COLO668 (cell line): ENCODE measurements at regions not wholly inside any gene's neighbourhood (a gene's known extent, or its start where the extent isn't known, plus 50 kb on each side); places are given as distances from the start of the nearest gene placed in this dataset.

ENCODE experiments used
- DNase-seq: peaks from one replicate; lab custom pipeline; 2025; ENCODE audit not compliant: unreplicated experiment; lab: John Stamatoyannopoulos, UW

- no peak for DNase-seq
These were observed 103.5 kb upstream of the NR3C1 start for GRCh38 chr5:143506836-143507552.

- DNase-seq = no peak
These were observed 102.4 kb upstream of the NR3C1 start for GRCh38 chr5:143505934-143506333.

GRCh38 chr5:143505354-143505753, 101.9 kb upstream of the NR3C1 start:
- DNase-seq = no peak

- no peak for DNase-seq
These were observed 98.0 kb upstream of the NR3C1 start for GRCh38 chr5:143501310-143502044.

GRCh38 chr5:143499480-143500114, 96.1 kb upstream of the NR3C1 start:
- DNase-seq = no peak

GRCh38 chr5:143498821-143499220, 95.3 kb upstream of the NR3C1 start:
- no peak for DNase-seq

- DNase-seq = no peak
These were observed 94.3 kb upstream of the NR3C1 start for GRCh38 chr5:143497749-143498148.

- no peak for DNase-seq
These were observed 93.5 kb upstream of the NR3C1 start for GRCh38 chr5:143496943-143497342.

GRCh38 chr5:143495821-143496275, 92.4 kb upstream of the NR3C1 start:
- no peak for DNase-seq

GRCh38 chr5:143495110-143495509, 91.6 kb upstream of the NR3C1 start:
- no peak for DNase-seq

GRCh38 chr5:143494595-143494994, 91.1 kb upstream of the NR3C1 start:
- DNase-seq = no peak

- no peak for DNase-seq
These were observed 90.7 kb upstream of the NR3C1 start for GRCh38 chr5:143494162-143494561.

GRCh38 chr5:143492783-143493182, 89.3 kb upstream of the NR3C1 start:
- DNase-seq = no peak

GRCh38 chr5:143491646-143492045, 88.2 kb upstream of the NR3C1 start:
- DNase-seq = no peak

- no peak for DNase-seq
These were observed 84.9 kb upstream of the NR3C1 start for GRCh38 chr5:143488381-143488780.

- DNase-seq = no peak
These were observed 81.1 kb upstream of the NR3C1 start for GRCh38 chr5:143484601-143485000.

- DNase-seq = no peak
These were observed 78.4 kb upstream of the NR3C1 start for GRCh38 chr5:143481697-143482531.

GRCh38 chr5:143480001-143480400, 76.5 kb upstream of the NR3C1 start:
- DNase-seq = no peak

GRCh38 chr5:143479394-143479793, 75.9 kb upstream of the NR3C1 start:
- DNase-seq = no peak

GRCh38 chr5:143476601-143477211, 73.2 kb upstream of the NR3C1 start:
- DNase-seq = no peak

GRCh38 chr5:143474616-143475015, 71.1 kb upstream of the NR3C1 start:
- no peak for DNase-seq
